ENCODE measurements at regions not wholly inside any gene's neighbourhood (a gene's known extent, or its start where the extent isn't known, plus 50 kb on each side); places are given as distances from the start of the nearest gene placed in this dataset.

DNA sequence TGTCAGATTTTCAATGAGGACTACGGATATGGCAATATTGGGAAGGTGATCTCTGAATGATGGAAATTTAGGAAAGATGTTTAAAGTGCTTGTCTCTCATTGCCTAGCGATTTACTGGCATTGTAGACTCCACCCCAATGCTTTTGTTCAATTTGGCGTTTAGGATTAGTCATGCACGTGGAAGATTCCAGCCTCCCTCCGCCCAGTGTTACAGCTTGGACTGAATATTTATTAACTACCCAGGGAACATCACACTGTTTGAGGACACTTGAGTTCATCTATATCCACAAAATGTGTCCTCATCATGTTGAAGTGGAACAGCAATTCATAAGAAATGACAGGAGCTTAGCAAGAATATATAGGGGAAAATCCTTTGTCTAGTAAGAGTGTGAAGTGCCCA is 738.8 kb upstream of the RBFOX1 start:
- H3K27ac Mint-ChIP-seq, result no peak overlapping the region
- H3K9me3 Mint-ChIP-seq, result peaks cover 4% of the 10 kb centered on the region
- H3K4me1 Mint-ChIP-seq (ENCODE audit: low read depth), result no peaks in the 10 kb centered on the region
- POLR2A ChIA-PET, result no interaction called here
- ATAC-seq, result no peak
- H3K36me3 Mint-ChIP-seq (ENCODE audit: low read depth), result no peaks in the 10 kb centered on the region
- H3K4me3 Mint-ChIP-seq, result no peak overlapping the region
- intact Hi-C loops (cut with micrococcal nuclease), result no loop called here
- no peaks in the 10 kb centered on the region for H3K27me3 Mint-ChIP-seq
- no peak for DNase-seq
- TF ChIP-seq, protein P1, sequence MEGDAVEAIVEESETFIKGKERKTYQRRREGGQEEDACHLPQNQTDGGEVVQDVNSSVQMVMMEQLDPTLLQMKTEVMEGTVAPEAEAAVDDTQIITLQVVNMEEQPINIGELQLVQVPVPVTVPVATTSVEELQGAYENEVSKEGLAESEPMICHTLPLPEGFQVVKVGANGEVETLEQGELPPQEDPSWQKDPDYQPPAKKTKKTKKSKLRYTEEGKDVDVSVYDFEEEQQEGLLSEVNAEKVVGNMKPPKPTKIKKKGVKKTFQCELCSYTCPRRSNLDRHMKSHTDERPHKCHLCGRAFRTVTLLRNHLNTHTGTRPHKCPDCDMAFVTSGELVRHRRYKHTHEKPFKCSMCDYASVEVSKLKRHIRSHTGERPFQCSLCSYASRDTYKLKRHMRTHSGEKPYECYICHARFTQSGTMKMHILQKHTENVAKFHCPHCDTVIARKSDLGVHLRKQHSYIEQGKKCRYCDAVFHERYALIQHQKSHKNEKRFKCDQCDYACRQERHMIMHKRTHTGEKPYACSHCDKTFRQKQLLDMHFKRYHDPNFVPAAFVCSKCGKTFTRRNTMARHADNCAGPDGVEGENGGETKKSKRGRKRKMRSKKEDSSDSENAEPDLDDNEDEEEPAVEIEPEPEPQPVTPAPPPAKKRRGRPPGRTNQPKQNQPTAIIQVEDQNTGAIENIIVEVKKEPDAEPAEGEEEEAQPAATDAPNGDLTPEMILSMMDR (IDR thresholded peaks at IDR 0.05), result no peak
- CTCF ChIA-PET, result no interaction called here

DNA sequence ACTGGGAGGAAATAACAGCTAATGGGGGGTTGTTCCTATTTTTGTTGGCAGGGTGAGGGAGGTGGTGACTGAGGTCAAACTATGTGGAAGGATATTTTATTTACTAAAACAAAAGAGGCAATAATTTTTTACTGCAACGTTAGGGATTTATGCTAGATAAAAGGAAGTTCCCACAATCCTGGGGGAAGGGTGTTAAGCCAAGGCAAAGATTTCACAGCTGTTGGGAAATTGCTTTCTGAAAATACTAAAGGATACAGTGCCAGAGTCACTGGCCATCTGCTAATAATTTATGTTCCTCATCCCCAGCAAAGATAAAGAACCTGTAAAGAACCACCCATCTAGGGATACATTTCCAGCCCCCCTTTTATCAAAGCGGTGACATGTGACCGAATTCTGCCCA is 756.0 kb upstream of the RBFOX1 start:
- H3K4me1 Mint-ChIP-seq (ENCODE audit: low read depth), result no peaks in the 10 kb centered on the region
- no peaks in the 10 kb centered on the region for H3K27me3 Mint-ChIP-seq
- H3K9me3 Mint-ChIP-seq, result no peaks in the 10 kb centered on the region
- ATAC-seq (no peak), DNase-seq (no peak)
- TF ChIP-seq, protein P1 (IDR thresholded peaks at IDR 0.05), result no peak
- intact Hi-C loops (cut with micrococcal nuclease), result no loop called here
- H3K4me3 Mint-ChIP-seq, result no peak overlapping the region
- no peaks in the 10 kb centered on the region for H3K36me3 Mint-ChIP-seq (ENCODE audit: low read depth)
- H3K27ac Mint-ChIP-seq, result no peak overlapping the region
- POLR2A ChIA-PET, result no interaction called here
- CTCF ChIA-PET, result no interaction called here

DNA sequence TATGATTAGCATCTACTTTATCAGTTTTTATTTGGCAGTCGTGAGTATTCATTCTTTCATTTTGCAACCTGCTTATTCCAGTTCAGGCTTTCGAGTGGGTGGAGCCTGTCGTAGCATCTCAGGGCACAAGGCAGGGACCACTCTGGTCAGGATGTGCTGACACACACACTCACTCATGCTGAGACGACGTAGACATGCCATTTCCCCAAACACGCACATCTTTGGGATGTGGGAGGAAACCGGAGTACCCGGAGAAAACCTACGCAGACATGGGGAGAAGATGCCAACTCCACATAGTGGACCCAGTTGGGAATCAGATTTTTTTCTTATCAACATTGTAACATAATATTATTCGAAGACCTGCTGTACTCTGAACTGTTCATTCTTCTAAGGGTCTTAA is 756.5 kb upstream of the RBFOX1 start:
- ChIA-PET CTCF (no interaction called here), POLR2A (no interaction called here)
- Mint-ChIP-seq H3K27me3 (no peaks in the 10 kb centered on the region), H3K4me1 (ENCODE audit: low read depth) (no peaks in the 10 kb centered on the region), H3K9me3 (no peaks in the 10 kb centered on the region), H3K36me3 (ENCODE audit: low read depth) (no peaks in the 10 kb centered on the region), H3K27ac (no peak overlapping the region), H3K4me3 (no peak overlapping the region)
- intact Hi-C loops (cut with micrococcal nuclease), result no loop called here
- DNase-seq (no peak), ATAC-seq (no peak)
- TF ChIP-seq, protein P1 (IDR thresholded peaks at IDR 0.05), result no peak

DNA sequence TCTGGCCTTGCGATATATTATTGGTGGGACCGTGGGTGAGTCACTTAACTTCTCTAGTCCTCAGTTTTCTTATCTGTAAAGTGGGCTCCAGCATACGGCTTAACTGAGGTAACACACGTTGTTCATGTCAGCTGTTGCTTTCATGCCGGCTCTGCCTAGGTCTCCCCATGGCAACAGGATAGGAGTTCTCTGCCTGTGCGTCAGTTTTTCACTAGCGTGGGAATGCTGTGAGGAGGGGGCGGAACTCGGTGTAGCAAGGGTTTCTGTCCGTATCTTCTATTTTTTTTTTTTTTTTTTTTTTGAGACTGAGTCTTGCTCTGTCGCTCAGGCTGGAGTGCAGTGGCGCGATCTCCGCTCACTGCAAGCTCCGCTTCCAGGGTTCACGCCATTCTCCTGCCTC is 758.5 kb upstream of the RBFOX1 start:
- ChIA-PET CTCF (no interaction called here), POLR2A (no interaction called here)
- intact Hi-C loops (cut with micrococcal nuclease), result no loop called here
- H3K9me3 Mint-ChIP-seq, result no peaks in the 10 kb centered on the region
- no peaks in the 10 kb centered on the region for H3K27me3 Mint-ChIP-seq
- ATAC-seq (no peak), DNase-seq (no peak)
- no peaks in the 10 kb centered on the region for H3K36me3 Mint-ChIP-seq (ENCODE audit: low read depth)
- TF ChIP-seq, protein P1 (IDR thresholded peaks at IDR 0.05), result no peak
- no peak overlapping the region for H3K27ac Mint-ChIP-seq
- no peaks in the 10 kb centered on the region for H3K4me1 Mint-ChIP-seq (ENCODE audit: low read depth)
- no peak overlapping the region for H3K4me3 Mint-ChIP-seq

DNA sequence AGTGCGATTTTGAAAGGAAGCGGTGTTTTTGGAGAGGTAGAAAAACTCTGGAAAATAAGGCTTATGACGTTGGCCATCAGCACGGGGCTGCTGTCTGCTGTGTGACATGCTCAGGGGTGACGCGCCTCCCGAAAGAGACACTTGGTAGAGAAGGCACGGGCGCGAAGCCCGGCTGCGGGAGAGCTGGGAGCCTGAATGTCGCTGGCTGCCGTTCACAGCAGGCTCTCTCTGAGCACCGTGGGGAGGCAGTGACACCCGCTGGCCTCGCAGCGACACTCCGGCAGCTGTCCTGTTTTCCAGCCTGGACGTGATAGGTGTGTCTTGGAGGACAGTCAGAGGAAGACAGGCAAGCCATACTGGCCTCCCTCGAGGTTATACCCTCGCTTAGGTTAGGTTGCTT is 759.1 kb upstream of the RBFOX1 start:
- ATAC-seq, result no peak
- TF ChIP-seq, protein P1 (IDR thresholded peaks at IDR 0.05), result no peak
- Mint-ChIP-seq H3K27me3 (no peaks in the 10 kb centered on the region), H3K9me3 (no peaks in the 10 kb centered on the region), H3K4me3 (no peak overlapping the region), H3K4me1 (ENCODE audit: low read depth) (no peaks in the 10 kb centered on the region), H3K36me3 (ENCODE audit: low read depth) (no peaks in the 10 kb centered on the region), H3K27ac (no peak overlapping the region)
- POLR2A ChIA-PET, result no interaction called here
- no peak for DNase-seq
- CTCF ChIA-PET, result no interaction called here
- intact Hi-C loops (cut with micrococcal nuclease), result no loop called here

All from activated CD8-positive, alpha-beta T cell treated with anti-CD3 and anti-CD28 coated beads for 36 hours (primary cell).